Mesenchymal stem cell (in vitro differentiated cells and primary cell): ENCODE measurements at regions not wholly inside any gene's neighbourhood (a gene's known extent, or its start where the extent isn't known, plus 50 kb on each side); places are given as distances from the start of the nearest gene placed in this dataset.

ENCODE experiments used
- DNase-seq: peaks from one replicate; pipeline ENCODE4 v3.0.0-alpha.2; 2013
- H2AFZ ChIP-seq: one replicate; pipeline ENCODE4 v1.6.1; 2013; ENCODE audit warnings: low read depth, mild to moderate bottlenecking, control low read depth, inconsistent platforms, low read length, moderate library complexity
- H2AK5ac ChIP-seq: 2 replicates; pipeline ENCODE4 v1.6.1; 2013; ENCODE audit warnings: low read length, moderate library complexity, mild to moderate bottlenecking, inconsistent platforms; ENCODE audit not compliant: severe bottlenecking
- H2BK120ac ChIP-seq: one replicate; pipeline ENCODE4 v1.6.1; 2013; ENCODE audit warnings: low read depth, mild to moderate bottlenecking, inconsistent platforms, low read length, moderate library complexity
- H2BK12ac ChIP-seq, 2 experiments: one replicate each; pipeline ENCODE4 v1.6.1; 2013; ENCODE audit warnings: inconsistent platforms in 2 of 2, low read length in 2 of 2, mild to moderate bottlenecking in 2 of 2, moderate library complexity in 2 of 2, control low read depth in 1 of 2
- H2BK15ac ChIP-seq: one replicate; pipeline ENCODE4 v1.6.1; 2013; ENCODE audit warnings: mild to moderate bottlenecking, low read depth, inconsistent platforms; ENCODE audit not compliant: poor library complexity, severe bottlenecking
- H2BK5ac ChIP-seq: 2 replicates; pipeline ENCODE4 v1.6.1; 2013; ENCODE audit warnings: low read depth, mild to moderate bottlenecking, low read length, control low read depth, inconsistent platforms; ENCODE audit not compliant: poor library complexity, severe bottlenecking
- H3K14ac ChIP-seq, 2 experiments: one replicate each; pipeline ENCODE4 v1.6.1; 2013; ENCODE audit warnings: inconsistent platforms in 2 of 2, low read length in 2 of 2, control low read depth in 1 of 2, mild to moderate bottlenecking in 1 of 2, moderate library complexity in 1 of 2
- H3K18ac ChIP-seq, 2 experiments: one replicate each; pipeline ENCODE4 v1.6.1; 2013; ENCODE audit warnings: inconsistent platforms in 2 of 2, low read length in 2 of 2, control low read depth in 1 of 2, low read depth in 1 of 2, mild to moderate bottlenecking in 1 of 2
- H3K23ac ChIP-seq, 2 experiments: one replicate each; pipeline ENCODE4 v1.6.1; 2013; ENCODE audit warnings: inconsistent platforms in 2 of 2, low read length in 2 of 2, mild to moderate bottlenecking in 2 of 2, moderate library complexity in 2 of 2, control low read depth in 1 of 2
- H3K27ac ChIP-seq: 2 replicates; pipeline ENCODE4 v1.5.1; 2013; ENCODE audit warnings: mild to moderate bottlenecking, moderate library complexity, low read length, control low read depth, inconsistent platforms; ENCODE audit not compliant: poor library complexity, severe bottlenecking
- H3K27me3 ChIP-seq, 2 experiments: 2 replicates each; pipeline versions ENCODE4 v1.6.1 to v1.7.0; 2013; ENCODE audit warnings: low read length in 2 of 2, mild to moderate bottlenecking in 2 of 2, moderate library complexity in 2 of 2, control low read depth in 1 of 2, inconsistent platforms in 1 of 2; ENCODE audit not compliant: control insufficient read depth in 1 of 2, insufficient read depth in 1 of 2
- H3K36me3 ChIP-seq, 2 experiments: 2 replicates each; pipeline versions ENCODE4 v1.6.1 to v1.7.0; 2013; ENCODE audit warnings: low read length in 2 of 2, control low read depth in 1 of 2, inconsistent platforms in 1 of 2, low read depth in 1 of 2, mild to moderate bottlenecking in 1 of 2; ENCODE audit not compliant: insufficient read depth in 2 of 2, control insufficient read depth in 1 of 2
- H3K4ac ChIP-seq, 2 experiments: one replicate each; pipeline ENCODE4 v1.6.1; 2013; ENCODE audit warnings: inconsistent platforms in 2 of 2, low read length in 2 of 2, mild to moderate bottlenecking in 2 of 2, moderate library complexity in 2 of 2, control low read depth in 1 of 2, low read depth in 1 of 2
- H3K4me1 ChIP-seq: 2 replicates; pipeline ENCODE4 v1.6.1; 2013; ENCODE audit warnings: low read depth, low read length, control low read depth; ENCODE audit not compliant: control insufficient read depth, insufficient read depth
- H3K4me2 ChIP-seq: 2 replicates; pipeline ENCODE4 v1.6.1; 2013; ENCODE audit warnings: low read length, mild to moderate bottlenecking, inconsistent platforms; ENCODE audit not compliant: poor library complexity, severe bottlenecking
- H3K4me3 ChIP-seq, 2 experiments: 2 replicates each; pipeline versions ENCODE4 v1.5.1 to v1.7.0; 2013; ENCODE audit warnings: low read length in 2 of 2, mild to moderate bottlenecking in 2 of 2, control low read depth in 1 of 2, low read depth in 1 of 2; ENCODE audit not compliant: insufficient read depth in 1 of 2
- H3K79me1 ChIP-seq: replicated peaks from 2 replicates; pipeline ENCODE4 v1.6.1; 2013; ENCODE audit warnings: mild to moderate bottlenecking, control low read depth, low read length, inconsistent platforms; ENCODE audit not compliant: poor library complexity, severe bottlenecking
- H3K9ac ChIP-seq: 2 replicates; pipeline ENCODE4 v1.7.0; 2013; ENCODE audit warnings: mild to moderate bottlenecking, low read length, moderate library complexity
- H3K9me3 ChIP-seq: 2 replicates; pipeline ENCODE4 v1.7.0; 2013; ENCODE audit warnings: mild to moderate bottlenecking, low read length; ENCODE audit not compliant: control insufficient read depth
- H4K8ac ChIP-seq: one replicate; pipeline ENCODE4 v1.6.1; 2013; ENCODE audit warnings: inconsistent platforms, mild to moderate bottlenecking, low read length, moderate library complexity
- H4K91ac ChIP-seq: one replicate; pipeline ENCODE4 v1.6.1; 2013; ENCODE audit warnings: mild to moderate bottlenecking, low read length, inconsistent platforms
- WGBS: methylation state at CpG from one replicate; pipeline ENCODE4 v1.1.7; 2013; ENCODE audit warnings: mixed read lengths; 5-methylcytosine and 5-hydroxymethylcytosine counted together

DNA sequence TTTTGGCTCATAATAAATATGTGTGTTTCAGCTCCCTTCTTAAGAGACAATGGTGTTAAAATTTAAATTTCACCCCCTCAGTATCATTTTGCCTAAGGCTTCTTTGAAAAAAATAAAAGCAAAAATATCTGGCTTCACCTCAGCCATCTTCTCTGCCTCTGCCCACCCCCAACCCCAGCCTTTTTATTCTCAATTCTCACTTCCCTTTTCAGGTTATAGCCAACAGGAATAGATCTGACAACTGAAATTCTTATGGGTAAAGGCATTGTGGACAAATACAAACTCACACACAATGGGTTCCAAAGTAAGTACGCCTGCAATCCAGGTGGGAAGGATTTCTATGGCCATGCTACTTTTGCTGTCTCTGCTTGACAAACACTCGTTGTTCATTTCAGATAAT is 399.0 kb upstream of the ARRDC4 start:
- H3K18ac ChIP-seq: no peak overlapping the region
- no peak overlapping the region for H4K91ac ChIP-seq
- no peak overlapping the region for H2BK12ac ChIP-seq
- H3K14ac ChIP-seq: no peak overlapping the region
- no peak overlapping the region for H3K4ac ChIP-seq
- no peak overlapping the region for H3K4me3 ChIP-seq
- H2AFZ ChIP-seq: no peak overlapping the region
- H3K27me3 ChIP-seq: no peaks in the 10 kb centered on the region
- no peak overlapping the region for H3K27ac ChIP-seq
- no peak overlapping the region for H3K4me2 ChIP-seq
- H2BK15ac ChIP-seq: no peak overlapping the region
- WGBS: 90% methylated on average over 2 of the region's 2 CpGs
- no peaks in the 10 kb centered on the region for H3K79me1 ChIP-seq
- no peak overlapping the region for H3K23ac ChIP-seq
- H2AK5ac ChIP-seq: no peak overlapping the region
- no peak overlapping the region for H3K9ac ChIP-seq
- H2BK5ac ChIP-seq: no peak overlapping the region
- no peaks in the 10 kb centered on the region for H3K36me3 ChIP-seq
- no peak for DNase-seq
- no peak overlapping the region for H4K8ac ChIP-seq
- H3K9me3 ChIP-seq: peaks cover 23% of the 10 kb centered on the region
- H2BK120ac ChIP-seq: no peak overlapping the region
- no peaks in the 10 kb centered on the region for H3K4me1 ChIP-seq

DNA sequence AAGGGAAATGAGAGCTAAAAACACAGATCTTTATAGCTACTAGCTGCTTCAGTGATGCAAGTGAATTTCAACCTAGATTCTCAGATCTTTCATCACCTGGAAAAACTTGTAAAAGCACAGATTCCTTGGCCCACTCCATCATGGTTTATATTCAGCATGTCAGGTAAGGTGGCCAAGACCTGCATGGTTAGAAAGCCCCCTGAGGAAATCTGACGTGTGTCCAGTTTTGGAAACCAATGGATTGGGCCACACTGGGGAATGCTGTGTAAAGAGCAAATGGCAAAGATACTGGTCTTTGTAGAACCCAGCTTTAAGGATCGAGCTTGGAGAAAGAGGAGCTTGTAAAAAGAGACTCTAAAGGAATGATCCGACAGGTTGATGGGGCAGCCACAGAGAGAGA is 397.0 kb upstream of the ARRDC4 start:
- Histone ChIP-seq H4K8ac (no peak overlapping the region), H3K4me1 (no peaks in the 10 kb centered on the region), H2BK15ac (no peak overlapping the region), H3K18ac (no peak overlapping the region), H3K4ac (no peak overlapping the region), H3K27ac (no peak overlapping the region), H3K14ac (no peak overlapping the region), H2BK12ac (no peak overlapping the region), H3K23ac (no peak overlapping the region), H2AK5ac (no peak overlapping the region), H2BK120ac (no peak overlapping the region), H4K91ac (no peak overlapping the region), H3K27me3 (no peaks in the 10 kb centered on the region), H3K9ac (no peak overlapping the region), H3K4me3 (no peak overlapping the region), H3K4me2 (no peak overlapping the region), H3K36me3 (no peaks in the 10 kb centered on the region), H2AFZ (no peak overlapping the region), H3K79me1 (no peaks in the 10 kb centered on the region), H2BK5ac (no peak overlapping the region), H3K9me3 (peaks cover 31% of the 10 kb centered on the region)
- no peak for DNase-seq
- WGBS: 93% methylated on average over 3 of the region's 3 CpGs

DNA sequence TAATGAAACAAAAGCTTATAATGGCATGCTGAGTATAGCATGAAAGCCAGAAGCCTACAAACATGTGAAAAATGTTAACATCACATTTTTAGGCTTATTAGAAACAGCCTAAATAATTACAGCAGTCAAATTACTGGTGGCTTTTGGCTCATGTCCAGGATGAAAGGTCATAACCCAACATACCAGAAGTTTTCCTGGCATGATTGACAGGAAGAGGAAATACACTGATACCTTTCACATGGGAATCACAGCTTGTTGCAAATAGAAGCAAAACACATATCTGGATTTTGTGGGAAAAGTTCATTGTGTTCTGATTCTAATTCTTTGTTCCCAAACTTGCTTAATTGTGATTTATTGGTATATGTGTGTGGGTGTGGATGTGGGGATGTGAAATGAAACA is 393.5 kb upstream of the ARRDC4 start:
- Histone ChIP-seq H3K14ac (no peak overlapping the region), H3K23ac (no peak overlapping the region), H3K36me3 (no peaks in the 10 kb centered on the region), H2BK5ac (no peak overlapping the region), H3K4me2 (no peak overlapping the region), H3K27me3 (no peaks in the 10 kb centered on the region), H2BK15ac (no peak overlapping the region), H3K4ac (no peak overlapping the region), H3K79me1 (no peaks in the 10 kb centered on the region), H2AFZ (no peak overlapping the region), H3K27ac (no peak overlapping the region), H4K91ac (no peak overlapping the region), H3K9me3 (peaks cover 29% of the 10 kb centered on the region), H3K4me1 (no peaks in the 10 kb centered on the region), H4K8ac (no peak overlapping the region), H3K18ac (no peak overlapping the region), H2BK12ac (no peak overlapping the region), H3K9ac (no peak overlapping the region), H3K4me3 (no peak overlapping the region), H2BK120ac (no peak overlapping the region), H2AK5ac (no peak overlapping the region)
- no peak for DNase-seq

DNA sequence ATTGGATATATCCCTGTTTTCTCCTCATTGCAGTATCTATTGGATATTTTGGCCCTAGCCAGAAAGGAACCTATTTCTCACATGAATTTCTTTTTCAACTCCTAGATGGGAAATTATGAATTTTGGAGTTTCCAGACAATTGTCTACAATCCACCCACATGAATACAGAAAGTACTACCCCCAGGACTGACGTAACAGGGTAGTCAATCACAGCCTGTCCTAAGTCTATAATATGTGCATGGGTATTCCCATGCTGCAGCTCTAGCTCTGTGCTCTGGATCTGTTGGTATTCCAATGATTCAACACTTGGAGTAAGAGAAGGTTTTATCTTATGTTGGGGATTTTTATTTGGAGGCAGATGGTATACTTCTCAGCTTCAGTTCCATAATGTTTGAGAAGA is 393.1 kb upstream of the ARRDC4 start:
- Histone ChIP-seq H3K9ac (no peak overlapping the region), H3K14ac (no peak overlapping the region), H3K4me3 (no peak overlapping the region), H3K36me3 (no peaks in the 10 kb centered on the region), H2BK120ac (no peak overlapping the region), H2BK15ac (no peak overlapping the region), H4K8ac (no peak overlapping the region), H3K9me3 (peaks cover 33% of the 10 kb centered on the region), H2BK5ac (no peak overlapping the region), H2AFZ (no peak overlapping the region), H3K23ac (no peak overlapping the region), H2AK5ac (no peak overlapping the region), H3K27me3 (no peaks in the 10 kb centered on the region), H2BK12ac (no peak overlapping the region), H3K79me1 (no peaks in the 10 kb centered on the region), H3K18ac (no peak overlapping the region), H3K4me2 (no peak overlapping the region), H3K27ac (no peak overlapping the region), H3K4ac (no peak overlapping the region), H4K91ac (no peak overlapping the region), H3K4me1 (no peaks in the 10 kb centered on the region)
- DNase-seq: peak; percentile 2
- WGBS: 78% methylated on average over 1 of the region's 1 CpG
